HepG2 (cell line): ENCODE measurements at regions not wholly inside any gene's neighbourhood (a gene's known extent, or its start where the extent isn't known, plus 50 kb on each side); places are given as distances from the start of the nearest gene placed in this dataset.

Experiments
- ATAC-seq: fragments of 200-7000 bp; cut with Tn5 transposase; 3 replicates; pipeline ENCODE4 v1.9.1; 2020; ENCODE audit warnings: mild to moderate bottlenecking, moderate library complexity
- BruUV-seq: library from RNA; stranded (reverse); fragments of 400-500 nt; replicated peaks from 2 replicates; lab custom pipeline; 2021; lab: Mats Ljungman, UMichigan
- CTCF ChIA-PET: fragments of 300-600 bp; formaldehyde crosslinking; extraction: SDS; loops from one replicate; lab custom pipeline; 2021; ENCODE audit warnings: low total read pairs, inconsistent platforms, low intra/inter-chr PET ratio; lab: Yijun Ruan, JAX
- POLR2A ChIA-PET: fragments of 350-600 bp; sonication (Branson Sonifier 250); formaldehyde crosslinking; loops from one replicate; lab custom pipeline; 2020; ENCODE audit warnings: antibody characterized with exemption, inconsistent platforms; lab: Yijun Ruan, JAX
- DNase-seq: peaks from one replicate; pipeline ENCODE4 v3.0.0-alpha.2; 2015; ENCODE audit warnings: low spot score
- FAIRE-seq: peaks from 3 replicates; lab custom pipeline; 2011; peaks lifted over from hg19 to GRCh38; lab: Jason Lieb, UNC
- H2AFZ ChIP-seq: one replicate; pipeline ENCODE4 v1.6.1; 2011; ENCODE audit warnings: low read length, inconsistent platforms
- H3K27ac ChIP-seq: fragments of 300-600 bp; 3 replicates; pipeline ENCODE4 v1.8.0; 2011; ENCODE audit warnings: mixed run types, mild to moderate bottlenecking, mixed read lengths, low read length, inconsistent platforms; ENCODE audit not compliant: insufficient read depth; ENCODE audit errors: extremely low read length
- H3K27me3 ChIP-seq, 2 experiments: fragments of 200-600 bp in 1 of 2; 2 replicates in 1 of 2; 3 replicates in 1 of 2; pipeline versions ENCODE4 v1.6.0 to v1.8.0; 2011; ENCODE audit warnings: low read length in 2 of 2, mild to moderate bottlenecking in 2 of 2, moderate library complexity in 2 of 2, inconsistent platforms in 1 of 2; ENCODE audit not compliant: insufficient read depth in 2 of 2, control insufficient read depth in 1 of 2
- H3K36me3 ChIP-seq, 2 experiments: fragments of 200-600 bp in 1 of 2; replicated peaks in 1 of 2; 2 replicates in 1 of 2; 3 replicates in 1 of 2; pipeline versions ENCODE4 v1.5.1 to v1.8.0; 2011; ENCODE audit warnings: low read length in 2 of 2, inconsistent platforms in 1 of 2; ENCODE audit not compliant: insufficient read depth in 2 of 2, control insufficient read depth in 1 of 2
- H3K4me1 ChIP-seq: 2 replicates; pipeline ENCODE4 v1.5.1; 2012; ENCODE audit warnings: low read length, inconsistent platforms; ENCODE audit not compliant: insufficient read depth
- H3K4me2 ChIP-seq: 2 replicates; pipeline ENCODE4 v1.6.0; 2011; ENCODE audit warnings: low read depth, low read length, inconsistent platforms
- H3K4me3 ChIP-seq, 3 experiments: fragments of 200-600 bp in 1 of 3; sonication (generic), shearing (Covaris generic) in 1 of 3; replicated peaks in 1 of 3; 2 replicates each; pipeline ENCODE4 v1.5.1; 2011 to 2016; ENCODE audit warnings: low read length in 3 of 3, inconsistent platforms in 2 of 3, low read depth in 2 of 3, mild to moderate bottlenecking in 2 of 3, control low read depth in 1 of 3, mixed read lengths in 1 of 3; ENCODE audit not compliant: insufficient read depth in 1 of 3
- H3K79me2 ChIP-seq: one replicate; pipeline ENCODE4 v1.6.1; 2011; ENCODE audit warnings: low read length, inconsistent platforms; ENCODE audit not compliant: insufficient read depth
- H3K9ac ChIP-seq: 2 replicates; pipeline ENCODE4 v1.6.0; 2011; ENCODE audit warnings: mild to moderate bottlenecking, low read depth, low read length, inconsistent platforms; ENCODE audit not compliant: insufficient read depth
- H3K9me3 ChIP-seq: 2 replicates; pipeline ENCODE4 v1.5.1; 2012; ENCODE audit warnings: mild to moderate bottlenecking, low read length
- H4K20me1 ChIP-seq: 2 replicates; pipeline ENCODE4 v1.6.0; 2011; ENCODE audit warnings: inconsistent platforms, mild to moderate bottlenecking, low read length, moderate library complexity; ENCODE audit not compliant: insufficient read depth
- HES4 ChIP-seq: sonication (generic); formaldehyde crosslinking; IDR thresholded peaks from 2 replicates; pipeline ENCODE4 v1.9.0; 2021; ENCODE audit warnings: mild to moderate bottlenecking, missing genetic modification reagents, borderline replicate concordance
- ISL2 ChIP-seq: sonication (generic); formaldehyde crosslinking; IDR thresholded peaks from 2 replicates; pipeline ENCODE4 v1.5.0; 2020; ENCODE audit warnings: missing genetic modification reagents
- KLF6 ChIP-seq: IDR thresholded peaks from 2 replicates; pipeline ENCODE4 v1.8.0; 2016; ENCODE audit warnings: missing biosample characterization, missing genetic modification reagents
- PAX8 ChIP-seq: sonication (generic); formaldehyde crosslinking; IDR thresholded peaks from 2 replicates; pipeline ENCODE4 v1.8.0; 2022; ENCODE audit warnings: mild to moderate bottlenecking, missing genetic modification reagents, borderline replicate concordance
- SALL2 ChIP-seq: sonication (generic); formaldehyde crosslinking; IDR thresholded peaks from 2 replicates; pipeline ENCODE4 v1.8.1; 2023; ENCODE audit warnings: mild to moderate bottlenecking, missing genetic modification reagents, inconsistent platforms
- U2AF1 ChIP-seq: fragments of 200-400 bp; formaldehyde crosslinking; optimal IDR thresholded peaks from 2 replicates; pipeline ENCODE3; 2017; ENCODE audit warnings: mild to moderate bottlenecking, low read depth, low read length
- ZNF337 ChIP-seq: sonication (generic); formaldehyde crosslinking; IDR thresholded peaks from 2 replicates; pipeline ENCODE4 v1.5.1; 2020; ENCODE audit warnings: missing genetic modification reagents, low read depth, mild to moderate bottlenecking, borderline replicate concordance
- in situ Hi-C: cut with HindIII; loops from 2 replicates; pipeline ENCODE4 v1.10.0; 2017; ENCODE audit warnings: low pct_unique_long_range_greater_than_20kb; ENCODE audit not compliant: extremely low pct_ligation_motif_present
- intact Hi-C: fragments of 100-400 bp; cut with micrococcal nuclease; formaldehyde crosslinking; loops from one replicate; pipeline ENCODE4 v1.10.0; 2022; ENCODE audit not compliant: unreplicated experiment
- TF ChIP-seq, protein P1 (sequence below): sonication (generic); formaldehyde crosslinking; IDR thresholded peaks from 2 replicates; pipeline ENCODE4 v1.4.0; 2020; ENCODE audit warnings: missing genetic modification reagents, borderline replicate concordance

DNA sequence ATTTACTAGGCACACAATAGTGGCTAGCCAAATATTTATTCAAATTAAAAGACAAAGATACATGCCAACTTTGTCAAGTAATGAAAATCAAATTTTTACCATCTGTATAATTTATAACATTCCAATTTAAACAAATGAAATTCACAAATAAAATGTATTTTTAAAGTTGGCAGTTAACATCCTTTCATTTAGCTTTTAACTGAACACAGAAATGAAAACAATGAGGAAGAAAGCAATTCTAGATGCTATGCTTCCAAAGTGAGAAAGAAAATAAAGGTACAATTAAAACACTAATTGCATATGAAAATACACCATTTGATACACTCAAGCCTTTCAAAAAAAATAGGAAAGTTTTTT lies 123.1 kb downstream of the MPP7 start:
- in situ Hi-C loops, result loop anchor here (5.0 kb wide), 1 partner anchor 437 kb away; no protein-coding TSS in a partner anchor
- Histone ChIP-seq H3K9ac (no peak overlapping the region), H3K27ac (no peak overlapping the region), H2AFZ (no peak overlapping the region), H3K79me2 (no peaks in the 10 kb centered on the region), H3K36me3 (no peaks in the 10 kb centered on the region), H3K4me1 (peaks cover 27% of the 10 kb centered on the region), H4K20me1 (0 out of 2 replicates have a peak, but pooled peaks cover 10% of the 10 kb centered on the region), H3K4me2 (no peak overlapping the region), H3K27me3 (no peaks in the 10 kb centered on the region), H3K4me3 (no peak overlapping the region), H3K9me3 (no peaks in the 10 kb centered on the region)
- POLR2A ChIA-PET, result no interaction called here
- intact Hi-C loops, result loop anchor here (1.0 to 5.0 kb wide), 3 partner anchors 203 to 621 kb away; no protein-coding TSS in a partner anchor
- TF ChIP-seq ISL2, result no peak
- no peak for TF ChIP-seq PAX8 (CRISPR knock-in tag)
- TF ChIP-seq SALL2, result no peak
- TF ChIP-seq HES4, result no peak
- no peak for TF ChIP-seq U2AF1
- TF ChIP-seq, protein P1, sequence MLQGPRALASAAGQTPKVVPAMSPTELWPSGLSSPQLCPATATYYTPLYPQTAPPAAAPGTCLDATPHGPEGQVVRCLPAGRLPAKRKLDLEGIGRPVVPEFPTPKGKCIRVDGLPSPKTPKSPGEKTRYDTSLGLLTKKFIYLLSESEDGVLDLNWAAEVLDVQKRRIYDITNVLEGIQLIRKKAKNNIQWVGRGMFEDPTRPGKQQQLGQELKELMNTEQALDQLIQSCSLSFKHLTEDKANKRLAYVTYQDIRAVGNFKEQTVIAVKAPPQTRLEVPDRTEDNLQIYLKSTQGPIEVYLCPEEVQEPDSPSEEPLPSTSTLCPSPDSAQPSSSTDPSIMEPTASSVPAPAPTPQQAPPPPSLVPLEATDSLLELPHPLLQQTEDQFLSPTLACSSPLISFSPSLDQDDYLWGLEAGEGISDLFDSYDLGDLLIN (CRISPR knock-in tag), result no peak
- TF ChIP-seq ZNF337, result no peak
- no peak for TF ChIP-seq KLF6 (CRISPR knock-in tag)
- no peak for FAIRE-seq
- CTCF ChIA-PET, result interaction anchor here (0.8 to 2.7 kb wide), 2 partner anchors 396 to 438 kb away, joined by 3 to 14 read pairs; no protein-coding TSS in a partner anchor
- BruUV-seq, result no TSS peak
- no peak for DNase-seq
- no peak for ATAC-seq
